Nephron (organoid): ENCODE measurements at regions not wholly inside any gene's neighbourhood (a gene's known extent, or its start where the extent isn't known, plus 50 kb on each side); places are given as distances from the start of the nearest gene placed in this dataset.

Source experiments
- H3K27ac Mint-ChIP-seq, 3 experiments: 2 replicates each; pipeline ENCODE4 v1.8.0; 2020; ENCODE audit warnings: mixed read lengths in 3 of 3, mild to moderate bottlenecking in 2 of 3, moderate library complexity in 1 of 3
- H3K27me3 Mint-ChIP-seq: 2 replicates; pipeline ENCODE4 v1.8.0; 2021; ENCODE audit warnings: low read depth, mild to moderate bottlenecking, moderate library complexity, mixed read lengths
- H3K36me3 Mint-ChIP-seq: 2 replicates; pipeline ENCODE4 v1.8.0; 2020; ENCODE audit warnings: low read depth, mixed read lengths
- H3K4me1 Mint-ChIP-seq: 2 replicates; pipeline ENCODE4 v1.8.0; 2020; ENCODE audit warnings: mixed read lengths
- H3K4me3 Mint-ChIP-seq, 3 experiments: 2 replicates each; pipeline ENCODE4 v1.8.0; 2020; ENCODE audit warnings: mild to moderate bottlenecking in 3 of 3, mixed read lengths in 3 of 3, moderate library complexity in 2 of 3
- H3K9me3 Mint-ChIP-seq: 2 replicates; pipeline ENCODE4 v1.8.0; 2020; ENCODE audit warnings: mixed read lengths
- CTCF ChIP-seq, 3 experiments: fragments of 200-600 bp; sonication (generic); IDR thresholded peaks; one replicate each; pipeline ENCODE4 v1.5.0; 2021; ENCODE audit warnings: antibody characterized with exemption in 3 of 3; ENCODE audit not compliant: unreplicated experiment in 3 of 3

DNA sequence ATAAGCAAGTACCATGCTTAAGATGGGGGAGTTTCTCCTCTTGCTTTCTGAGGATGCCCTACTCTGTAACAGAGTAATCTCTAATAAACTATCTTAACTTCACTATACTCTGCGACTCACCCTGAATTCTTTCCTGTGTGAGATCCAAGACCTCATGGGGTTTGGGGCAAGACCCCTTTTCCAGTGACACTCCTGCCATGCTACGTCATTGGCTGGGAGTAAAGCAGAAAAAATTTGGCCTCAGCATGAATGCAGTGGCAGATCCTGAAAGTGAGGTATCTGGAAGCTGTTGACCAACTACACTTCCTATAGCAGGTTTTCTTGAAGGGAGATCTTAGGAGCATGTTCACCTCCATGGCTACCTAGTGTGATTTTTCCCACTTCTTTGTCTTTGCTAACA lies 109.1 kb upstream of the MED14 start:
- H3K27ac Mint-ChIP-seq: peak overlapping the region; percentile 80 to 95 (median 88)
- TF ChIP-seq CTCF (IDR thresholded peaks at IDR 0.05; ENCODE audit: unreplicated experiment in 3 of 3): no peak
- H3K36me3 Mint-ChIP-seq: peaks cover 7% of the 10 kb centered on the region
- H3K9me3 Mint-ChIP-seq: peaks cover 34% of the 10 kb centered on the region
- no peaks in the 10 kb centered on the region for H3K27me3 Mint-ChIP-seq
- H3K4me1 Mint-ChIP-seq: peaks cover 26% of the 10 kb centered on the region
- no peak overlapping the region for H3K4me3 Mint-ChIP-seq

GRCh38 chrX:40845331-40845911 lies 110.1 kb upstream of the MED14 start:
- Mint-ChIP-seq H3K4me1 (peaks cover 26% of the 10 kb centered on the region), H3K9me3 (peaks cover 28% of the 10 kb centered on the region), H3K36me3 (peaks cover 7% of the 10 kb centered on the region), H3K27me3 (no peaks in the 10 kb centered on the region), H3K27ac (peak overlapping the region; percentile 80 to 95 (median 88)), H3K4me3 (peak overlapping the region in 2 of 3 experiments; percentile 17 to 45)
- TF ChIP-seq CTCF (IDR thresholded peaks at IDR 0.05; ENCODE audit: unreplicated experiment in 3 of 3): no peak

DNA sequence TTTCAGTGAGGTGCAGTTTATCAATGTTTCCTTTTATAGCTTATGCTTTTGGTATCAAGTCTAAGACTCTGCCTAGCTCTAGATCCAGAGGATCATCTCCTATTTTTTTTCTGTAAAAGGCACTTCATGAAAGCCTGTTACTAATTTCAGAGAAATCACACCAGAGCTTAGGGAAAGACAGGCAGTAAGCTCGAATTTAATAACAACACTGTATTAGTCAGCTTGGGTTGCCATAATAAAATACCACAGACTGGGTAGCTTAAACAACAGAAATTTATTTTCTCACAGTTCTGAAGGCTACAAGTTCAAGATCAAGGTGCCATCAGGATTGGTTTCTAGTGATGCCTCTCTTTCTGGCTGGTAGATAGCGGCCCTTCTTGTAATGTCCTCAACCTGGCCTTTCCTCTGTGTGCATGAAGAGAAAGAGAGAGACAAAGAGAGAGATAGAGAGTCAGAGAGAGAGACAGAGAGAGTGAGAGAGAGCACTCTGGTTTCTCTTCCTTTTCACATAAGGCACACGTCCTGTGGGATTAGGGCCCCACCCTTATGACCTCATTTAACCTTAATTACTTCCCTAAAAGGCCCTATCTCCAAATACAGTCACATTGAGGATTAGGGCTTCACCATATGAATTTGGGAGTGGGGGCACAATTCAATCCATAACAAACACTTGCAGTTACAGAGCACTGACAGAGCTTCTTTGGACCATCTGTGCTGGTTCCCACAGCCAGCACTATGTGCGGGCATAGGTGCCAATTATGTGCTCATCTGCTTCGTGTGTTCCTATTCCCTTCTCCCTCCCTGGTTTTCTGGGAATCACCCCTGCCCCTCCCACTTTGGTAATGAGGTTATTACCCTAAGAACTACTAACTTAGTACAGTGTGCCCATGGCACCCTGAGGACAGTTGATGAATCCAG lies 114.8 kb upstream of the MED14 start:
- Mint-ChIP-seq H3K27me3 (no peaks in the 10 kb centered on the region), H3K9me3 (peaks cover 10% of the 10 kb centered on the region), H3K27ac (no peak overlapping the region), H3K4me1 (peaks cover 18% of the 10 kb centered on the region), H3K36me3 (no peaks in the 10 kb centered on the region), H3K4me3 (no peak overlapping the region)
- TF ChIP-seq CTCF (IDR thresholded peaks at IDR 0.05; ENCODE audit: unreplicated experiment in 3 of 3): no peak

- peaks cover 16% of the 10 kb centered on the region for H3K9me3 Mint-ChIP-seq
- H3K4me1 Mint-ChIP-seq: peaks cover 4% of the 10 kb centered on the region
- no peaks in the 10 kb centered on the region for H3K27me3 Mint-ChIP-seq
- TF ChIP-seq CTCF (IDR thresholded peaks at IDR 0.05; ENCODE audit: unreplicated experiment in 3 of 3): no peak
- H3K4me3 Mint-ChIP-seq: no peak overlapping the region
- H3K36me3 Mint-ChIP-seq: no peaks in the 10 kb centered on the region
- no peak overlapping the region for H3K27ac Mint-ChIP-seq
Observed at GRCh38 chrX:40852586-40852985, 117.2 kb upstream of the MED14 start.

- Mint-ChIP-seq H3K27me3 (no peaks in the 10 kb centered on the region), H3K27ac (no peak overlapping the region), H3K9me3 (peaks cover 16% of the 10 kb centered on the region), H3K4me3 (no peak overlapping the region), H3K36me3 (no peaks in the 10 kb centered on the region), H3K4me1 (no peaks in the 10 kb centered on the region)
- TF ChIP-seq CTCF (IDR thresholded peaks at IDR 0.05; ENCODE audit: unreplicated experiment in 3 of 3): no peak
Observed at GRCh38 chrX:40853004-40853815, 117.9 kb upstream of the MED14 start.
